Left kidney (tissue), 1 donor: ENCODE measurements at regions not wholly inside any gene's neighbourhood (a gene's known extent, or its start where the extent isn't known, plus 50 kb on each side); places are given as distances from the start of the nearest gene placed in this dataset.
"Not testable (repeated sequence)": the region's sequence is repeated elsewhere in the genome, so short reads cannot be mapped to it uniquely, and the experiment has no call there.

ENCODE experiments used
- DNase-seq: peaks from one replicate; pipeline ENCODE4 v3.0.0-alpha.2; 2013

DNA sequence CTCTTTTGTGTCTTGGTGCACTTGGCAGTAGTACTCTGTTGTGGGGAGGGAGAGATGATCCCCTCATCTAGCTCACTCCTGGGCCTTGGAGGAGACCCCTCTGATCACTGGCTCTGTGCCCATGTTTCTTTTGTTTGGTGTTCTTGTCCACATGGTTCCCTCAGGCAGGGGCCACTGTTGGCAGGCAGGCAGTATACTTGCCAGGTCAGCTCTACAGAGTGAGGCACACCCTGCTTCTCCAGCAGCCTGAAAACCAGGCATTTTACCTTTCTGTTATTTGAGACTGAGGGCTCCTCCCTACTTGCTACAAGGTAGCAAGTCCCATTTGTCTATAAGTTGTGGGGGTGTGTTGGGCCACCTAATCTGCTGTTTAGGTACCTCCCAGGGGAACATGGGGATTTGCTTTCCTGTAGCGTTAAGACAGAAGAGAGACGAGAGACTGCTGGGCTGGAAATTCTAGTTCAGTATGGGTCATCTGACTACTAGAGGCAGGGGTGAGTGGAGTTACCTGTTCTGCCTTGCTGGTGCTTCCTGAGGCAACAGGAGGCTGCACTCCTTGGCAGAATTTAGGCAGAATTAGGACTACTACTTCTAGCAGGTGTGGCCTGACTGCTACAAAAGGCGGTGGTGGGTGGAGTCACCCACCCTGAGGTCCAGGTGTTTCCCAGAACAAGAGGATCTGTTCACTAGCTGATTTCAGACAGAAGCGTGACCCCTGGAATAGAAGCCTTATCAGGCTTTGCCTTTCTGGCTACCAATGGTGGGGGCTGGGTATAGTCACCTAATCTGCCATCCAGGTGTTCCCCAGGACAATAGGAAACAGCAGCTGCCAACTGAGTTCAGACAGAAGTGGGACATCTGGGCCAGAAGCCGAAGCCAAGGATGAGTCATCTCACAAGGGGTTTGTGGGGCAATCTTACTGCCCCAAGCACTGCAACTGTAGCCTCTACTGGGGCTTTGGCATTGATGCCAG, 843.0 kb upstream of the ATXN8OS start:
- DNase-seq, result no peak

DNA sequence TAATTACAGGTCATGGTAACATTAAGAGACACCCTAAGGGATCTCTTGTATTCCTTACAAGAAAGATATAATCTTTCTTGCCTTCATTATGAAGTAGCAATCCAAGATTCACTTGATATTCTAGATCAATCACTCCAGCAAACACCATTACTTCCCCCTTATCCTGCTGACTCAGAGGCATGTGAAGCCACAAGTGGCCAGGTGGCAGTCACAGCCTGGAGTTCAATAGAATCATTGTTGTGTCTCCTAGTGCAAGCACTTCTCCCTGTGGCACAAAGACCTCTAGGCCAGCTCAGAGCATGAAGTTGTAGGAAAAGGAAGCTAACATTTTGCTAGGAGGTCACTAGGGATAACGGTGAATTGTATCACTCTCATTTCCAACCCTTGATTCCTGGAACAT, 864.3 kb upstream of the ATXN8OS start:
- no peak for DNase-seq

DNA sequence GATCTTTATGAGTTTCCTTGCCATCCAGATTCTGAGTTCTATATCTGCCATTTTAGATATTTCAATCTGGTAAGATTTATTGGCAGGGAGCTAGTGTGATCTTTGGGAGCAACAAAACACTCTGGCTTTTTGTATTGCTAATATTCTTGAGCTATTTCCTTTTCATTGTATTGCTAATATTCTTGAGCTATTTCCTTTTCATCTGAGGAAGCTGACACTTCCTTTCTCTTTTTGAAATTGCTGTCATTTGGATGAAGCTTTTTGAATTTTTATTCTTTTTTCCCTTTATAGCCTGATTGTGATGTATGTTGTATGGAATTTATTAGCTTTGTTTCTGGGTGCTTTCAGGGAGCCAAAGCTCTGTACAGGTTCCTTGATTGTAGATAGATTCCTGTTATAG, 873.5 kb upstream of the ATXN8OS start:
- DNase-seq, result no peak

DNA sequence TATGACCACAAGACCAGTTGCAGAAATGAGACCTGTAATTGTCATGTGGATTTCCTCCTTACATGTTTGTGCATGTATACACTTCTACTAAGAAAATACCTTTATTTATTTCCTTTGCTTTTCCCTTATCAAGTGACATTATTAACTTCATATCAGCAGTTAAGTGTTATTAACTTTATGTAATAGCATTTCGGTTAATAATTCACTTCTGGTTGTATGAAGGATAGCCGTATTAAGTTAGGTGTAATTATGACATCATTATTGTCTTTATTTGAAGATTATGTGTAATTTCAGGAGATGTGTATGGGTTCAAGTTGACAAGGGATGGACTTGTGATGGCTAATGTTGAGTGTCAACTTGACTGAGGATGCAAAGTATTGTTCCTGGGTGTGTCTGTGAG, 881.2 kb upstream of the ATXN8OS start:
- DNase-seq, result no peak

DNA sequence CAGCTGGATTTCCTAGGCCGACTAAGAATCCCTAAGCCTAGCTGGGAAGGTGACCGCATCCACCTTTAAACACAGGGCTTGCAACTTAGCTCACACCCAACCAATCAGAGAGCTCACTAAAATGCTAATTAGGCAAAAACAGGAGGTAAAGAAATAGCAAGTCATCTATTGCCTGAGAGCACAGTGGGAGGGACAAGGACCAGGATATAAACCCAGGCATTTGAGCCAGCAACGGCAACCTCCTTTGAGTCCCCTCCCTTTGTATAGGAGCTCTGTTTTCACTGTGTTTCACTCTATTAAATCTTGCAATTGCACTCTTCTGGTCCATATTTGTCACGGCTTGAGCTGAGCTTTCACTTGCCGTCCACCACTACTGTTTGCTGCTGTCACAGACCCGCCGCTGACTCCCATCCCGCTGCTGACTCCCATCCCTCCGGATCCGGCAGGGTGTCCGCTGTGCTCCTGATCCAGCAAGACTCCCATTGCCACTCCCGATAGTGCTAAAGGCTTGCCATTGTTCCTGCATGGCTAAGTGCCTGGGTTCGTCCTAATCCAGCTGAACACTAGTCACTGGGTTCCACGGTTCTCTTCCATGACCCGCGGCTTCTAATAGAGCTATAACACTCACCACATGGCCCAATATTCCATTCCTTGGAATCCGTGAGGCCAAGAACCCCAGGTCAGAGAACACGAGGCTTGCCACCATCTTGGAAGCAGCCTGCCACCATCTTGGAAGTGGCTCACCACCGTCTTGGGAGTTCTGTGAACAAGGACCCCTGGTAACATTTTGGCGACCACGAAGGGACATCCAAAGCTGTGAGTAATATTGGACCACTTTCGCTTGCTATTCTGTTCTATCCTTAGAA, 885.8 kb upstream of the ATXN8OS start:
- not testable (repeated sequence) for DNase-seq

DNA sequence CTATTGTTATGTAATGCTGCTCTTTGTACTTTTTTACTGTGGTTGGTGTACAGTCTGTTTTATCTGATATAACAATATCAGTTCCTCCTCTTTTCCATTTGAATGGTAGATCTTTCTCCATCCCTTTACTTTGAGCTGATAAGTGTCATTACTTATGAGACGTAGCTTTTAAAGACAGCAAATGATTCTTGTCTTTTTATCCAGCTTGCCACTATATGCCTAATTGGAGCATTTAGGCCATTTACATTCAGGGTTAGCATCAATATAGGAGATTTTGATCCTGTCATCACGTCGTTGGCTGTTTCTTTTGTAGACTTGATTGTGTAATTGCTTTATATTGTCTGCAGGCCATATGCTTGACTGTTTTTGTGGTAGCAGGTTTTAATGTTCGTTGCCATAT, 894.2 kb upstream of the ATXN8OS start:
- DNase-seq, result no peak

DNA sequence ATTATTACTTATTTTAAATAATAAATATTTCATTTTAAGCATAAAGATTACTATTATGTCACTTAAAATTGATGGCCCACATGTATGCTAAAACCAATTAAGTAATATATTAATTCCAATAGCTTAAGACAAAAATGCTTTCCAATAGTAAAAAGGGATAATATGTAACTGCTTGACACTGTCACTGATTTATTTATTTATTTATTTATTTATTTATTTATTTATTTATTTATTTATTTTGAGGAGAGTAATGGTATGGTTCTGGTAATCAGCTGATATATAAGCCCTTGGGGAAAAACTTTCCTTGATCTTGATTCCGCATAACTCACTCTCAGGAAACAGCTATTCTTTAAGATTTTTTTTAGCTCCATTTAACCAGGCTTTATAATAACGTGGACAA, 903.0 kb upstream of the ATXN8OS start:
- no peak for DNase-seq

DNA sequence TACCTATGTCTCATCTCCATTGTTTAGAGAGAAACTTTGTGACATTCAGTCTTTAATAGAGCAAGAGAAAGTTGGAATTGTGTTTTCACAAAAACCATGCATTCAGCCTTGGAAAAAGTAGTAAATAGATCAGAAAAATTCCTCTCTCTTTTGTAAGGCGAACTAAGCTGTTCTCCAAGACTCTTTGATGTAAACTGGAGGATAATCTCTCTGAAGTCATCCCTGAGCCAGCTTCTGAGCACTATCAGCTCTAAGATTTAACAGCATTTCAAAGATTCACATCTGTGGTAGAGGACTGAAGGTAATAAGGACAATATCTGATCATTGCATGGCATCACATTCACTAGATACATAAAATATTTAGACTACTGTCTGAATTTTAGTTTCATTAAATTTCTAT, 904.6 kb upstream of the ATXN8OS start:
- DNase-seq, result no peak

DNA sequence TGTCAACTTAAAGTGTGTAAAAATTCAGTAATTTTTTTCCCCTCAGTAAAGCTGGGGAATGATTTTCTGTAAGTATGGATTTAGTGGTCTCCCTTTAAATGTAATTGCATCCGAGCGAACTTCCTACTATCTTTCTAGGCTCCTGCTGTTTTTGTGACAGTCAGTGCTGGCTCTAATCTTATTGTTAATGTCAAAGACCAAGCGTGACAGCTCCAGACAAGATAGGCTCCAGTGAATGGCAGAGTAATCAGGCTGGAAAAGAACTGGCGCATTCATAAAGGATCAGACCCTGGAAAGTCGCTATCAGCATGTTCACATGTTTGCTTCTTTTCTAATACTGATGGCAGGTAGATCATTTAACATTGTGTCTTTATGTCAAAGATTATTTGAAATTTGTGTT, 908.0 kb upstream of the ATXN8OS start:
- DNase-seq, result no peak

DNA sequence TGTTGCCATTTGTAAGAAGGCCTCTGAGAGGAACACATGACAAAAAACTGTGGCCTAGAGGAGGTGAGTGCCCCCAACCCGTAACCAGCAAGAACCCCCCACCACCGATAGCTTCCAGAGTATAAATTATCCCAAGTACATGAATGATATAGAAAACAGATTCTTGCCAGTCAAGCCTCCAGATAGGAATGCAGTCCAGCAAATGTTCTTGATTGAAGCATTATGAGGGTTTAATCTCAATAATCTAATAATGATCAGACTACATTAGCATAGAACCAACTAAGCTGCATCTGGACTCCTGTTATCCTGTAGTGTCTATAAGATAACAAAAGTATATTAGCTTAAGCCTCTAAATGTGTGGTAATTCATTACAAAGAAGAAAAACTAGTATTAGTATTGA, 908.9 kb upstream of the ATXN8OS start:
- DNase-seq, result no peak

DNA sequence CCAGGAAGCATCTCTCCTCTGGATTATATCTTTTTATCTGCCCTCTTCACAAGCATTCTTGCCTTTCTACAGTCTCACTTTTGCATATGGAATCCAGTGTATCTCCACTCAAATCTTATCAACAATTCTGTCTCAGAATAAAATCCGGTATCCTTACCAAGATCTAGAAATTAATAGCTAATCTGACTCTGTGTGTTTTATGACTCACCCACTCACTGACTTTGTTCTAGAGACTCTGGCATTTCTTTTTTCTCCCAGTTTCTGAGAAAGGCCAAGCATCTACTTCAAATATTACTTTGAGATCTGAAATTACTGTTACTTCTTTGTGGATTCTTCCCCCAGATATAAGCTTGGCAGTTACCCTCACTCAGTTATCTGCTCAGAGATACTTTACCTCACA, 913.5 kb upstream of the ATXN8OS start:
- no peak for DNase-seq

DNA sequence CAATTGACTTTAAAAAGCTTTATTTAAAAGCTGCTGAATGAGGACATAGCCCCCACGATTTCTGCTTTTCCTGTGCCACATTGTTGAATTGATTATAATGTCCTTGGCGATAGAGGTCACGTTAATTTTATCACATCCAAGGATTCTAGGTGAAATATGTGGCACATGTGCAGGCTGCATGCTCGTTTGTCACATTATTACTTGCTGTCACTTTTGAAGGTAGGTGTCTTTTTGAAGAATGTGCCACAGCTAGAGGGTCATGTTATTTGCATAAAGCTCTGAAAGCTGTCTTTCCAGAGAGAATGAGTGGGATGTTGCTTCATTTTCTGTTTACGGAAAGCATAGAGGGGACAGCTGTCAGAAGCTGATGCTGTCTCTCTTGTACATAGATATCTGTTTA, 927.6 kb upstream of the ATXN8OS start:
- no peak for DNase-seq

DNA sequence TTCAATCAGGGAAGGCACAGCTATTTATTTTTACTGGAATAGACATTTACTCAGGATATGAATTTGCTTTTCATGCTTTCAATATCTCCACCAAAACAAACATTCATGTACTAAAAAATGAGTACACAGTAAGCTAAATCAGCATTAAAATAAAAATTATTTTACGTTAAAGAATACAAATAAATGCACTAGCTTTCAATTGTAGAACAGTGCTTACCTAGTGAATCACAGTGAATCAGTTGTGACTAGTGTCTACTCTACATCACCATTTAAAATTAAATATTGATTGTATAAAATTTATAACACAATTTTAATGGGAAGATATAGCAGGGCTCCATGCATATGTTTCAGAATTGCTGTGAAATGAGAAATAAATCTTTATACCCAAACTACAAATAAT, 929.6 kb upstream of the ATXN8OS start:
- no peak for DNase-seq

DNA sequence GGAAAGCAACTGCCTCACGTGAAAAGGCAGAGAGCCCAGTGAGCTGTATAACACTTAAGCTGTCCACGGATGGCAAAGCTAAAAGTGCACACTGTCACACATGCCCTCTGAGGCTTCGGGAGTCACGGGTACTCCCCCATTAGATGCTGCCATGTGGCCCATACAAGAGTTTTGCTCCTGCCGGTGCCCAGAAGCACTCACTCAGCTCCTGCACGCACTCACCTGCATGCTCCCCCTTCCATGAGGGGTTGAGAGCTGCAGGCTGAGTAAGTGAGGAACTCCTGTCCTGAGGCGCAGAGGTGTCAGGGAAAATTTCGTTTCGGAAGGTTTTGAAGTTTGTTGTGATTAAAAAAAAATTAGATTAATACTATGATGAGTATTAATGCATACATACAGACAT, 939.2 kb upstream of the ATXN8OS start:
- DNase-seq, result no peak

DNA sequence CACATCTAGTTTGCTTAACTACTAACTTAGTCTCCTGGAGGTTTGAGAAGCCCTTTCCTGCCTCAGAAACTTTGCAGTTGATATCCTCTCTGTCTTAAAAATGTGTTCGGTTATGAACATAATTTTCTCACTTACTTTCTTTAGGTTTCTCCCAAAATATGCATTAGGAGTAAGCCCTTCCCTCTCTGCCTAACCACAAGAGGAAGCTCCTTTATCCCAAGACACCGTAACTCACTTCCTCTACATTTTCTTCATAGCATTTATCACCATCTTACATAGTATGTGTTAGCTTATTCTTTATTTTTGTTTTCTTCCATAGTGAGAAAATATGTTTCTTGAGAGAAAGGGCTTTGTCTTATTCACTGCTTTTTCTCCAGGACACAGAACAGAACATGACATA, 952.5 kb upstream of the ATXN8OS start:
- no peak for DNase-seq

DNA sequence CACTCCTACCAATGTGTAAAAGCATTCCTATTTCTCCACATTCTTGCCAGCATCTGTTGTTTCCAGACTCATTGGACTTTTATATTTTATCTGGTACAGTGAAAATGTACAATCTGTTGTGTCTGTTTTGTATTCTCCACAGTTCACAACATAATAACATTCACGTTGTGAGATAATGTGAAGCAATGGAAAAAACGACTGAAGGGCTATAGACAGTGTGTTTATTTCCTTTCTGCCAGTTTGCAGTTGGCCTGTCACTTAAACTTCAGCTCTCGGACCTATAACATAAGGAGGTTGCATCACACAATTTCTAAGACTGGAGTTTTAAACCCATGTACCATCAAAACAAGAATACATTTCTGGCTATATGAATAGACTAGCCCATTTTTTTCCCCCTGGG, 965.5 kb upstream of the ATXN8OS start:
- DNase-seq, result no peak

DNA sequence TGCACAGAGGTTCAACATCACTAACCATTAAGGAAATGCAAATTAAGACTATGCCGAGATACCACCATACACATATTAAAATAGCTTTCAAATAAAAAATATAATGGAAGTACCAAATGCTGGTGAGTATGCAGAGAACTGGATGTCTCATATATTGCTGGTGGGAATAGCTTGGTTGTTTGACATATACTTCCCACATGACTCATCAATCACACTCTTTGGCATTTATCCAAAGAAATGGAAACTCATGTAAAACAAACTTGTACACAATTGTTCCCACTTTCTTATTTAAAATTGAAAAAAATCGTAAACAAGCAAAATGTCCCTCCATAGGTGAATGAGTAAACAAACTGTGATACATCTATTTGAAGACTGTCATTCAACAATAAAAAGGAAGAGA, 982.6 kb upstream of the ATXN8OS start:
- no peak for DNase-seq

DNA sequence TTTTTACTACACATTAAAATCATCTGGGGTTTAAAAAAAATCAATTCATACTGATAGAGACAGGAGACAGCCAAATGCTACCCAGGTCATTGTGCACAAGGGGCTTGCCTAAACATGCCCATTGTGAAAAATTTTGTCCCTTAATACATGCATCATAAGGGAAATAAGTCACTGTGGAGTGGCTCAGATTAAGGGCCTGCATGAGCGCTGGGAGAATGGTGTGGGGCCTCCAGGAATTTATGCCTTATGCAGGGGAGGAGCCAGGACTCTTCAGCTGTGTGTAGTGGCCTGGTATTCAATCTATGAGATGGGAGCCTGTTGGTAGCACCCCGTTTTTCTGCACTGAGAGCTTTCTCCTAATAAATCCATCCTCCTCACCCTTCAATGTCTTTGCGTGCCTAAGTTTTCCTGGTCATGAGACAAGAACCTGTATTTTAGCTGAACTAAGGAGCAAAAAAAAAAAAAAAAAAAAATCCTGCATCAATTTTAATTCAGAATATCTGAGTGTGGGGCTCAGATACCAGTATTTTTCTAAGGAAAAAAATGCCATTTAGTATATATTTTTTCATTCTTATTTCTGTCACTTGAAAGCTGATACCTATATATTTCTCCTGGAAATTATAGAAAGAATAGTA, 997.6 kb upstream of the ATXN8OS start:
- no peak for DNase-seq

DNA sequence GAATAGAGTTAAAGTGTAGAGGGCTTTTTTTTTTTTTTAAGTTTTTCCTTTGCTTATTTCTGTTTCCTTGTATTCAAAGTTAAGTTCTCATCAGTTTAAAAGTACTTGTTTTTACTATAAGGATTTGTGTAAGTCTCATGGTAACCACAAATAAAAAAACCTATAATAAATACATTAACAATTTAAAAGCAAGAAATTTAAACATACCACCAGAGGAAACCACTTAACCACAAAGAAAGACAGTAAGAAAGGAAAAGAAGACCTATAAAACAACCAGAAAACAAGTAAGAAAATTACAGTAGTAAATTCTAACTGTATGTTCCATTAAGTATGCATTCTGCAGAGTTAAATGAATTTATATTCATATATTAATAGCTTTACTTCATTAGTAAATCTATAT, 999.1 kb upstream of the ATXN8OS start:
- DNase-seq, result no peak

DNA sequence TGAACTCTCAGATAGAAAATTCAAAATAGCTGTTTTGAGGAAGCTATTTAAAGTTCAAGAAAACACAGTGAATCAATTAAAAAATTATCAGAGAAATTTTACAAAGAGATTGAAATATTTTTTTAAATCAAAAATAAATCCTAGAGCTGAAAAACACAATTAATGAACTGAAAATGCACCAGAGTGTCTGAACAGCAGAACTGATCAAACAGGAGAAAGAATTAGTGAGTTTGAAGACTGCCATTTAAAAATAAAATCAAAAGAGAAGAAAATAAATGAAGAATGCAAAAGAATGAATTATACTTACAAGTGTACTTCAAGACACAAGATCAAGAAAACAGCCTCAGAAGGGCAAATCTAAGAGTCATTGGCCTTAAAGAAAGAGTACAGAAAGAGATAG, 1000.2 kb upstream of the ATXN8OS start:
- no peak for DNase-seq

DNA sequence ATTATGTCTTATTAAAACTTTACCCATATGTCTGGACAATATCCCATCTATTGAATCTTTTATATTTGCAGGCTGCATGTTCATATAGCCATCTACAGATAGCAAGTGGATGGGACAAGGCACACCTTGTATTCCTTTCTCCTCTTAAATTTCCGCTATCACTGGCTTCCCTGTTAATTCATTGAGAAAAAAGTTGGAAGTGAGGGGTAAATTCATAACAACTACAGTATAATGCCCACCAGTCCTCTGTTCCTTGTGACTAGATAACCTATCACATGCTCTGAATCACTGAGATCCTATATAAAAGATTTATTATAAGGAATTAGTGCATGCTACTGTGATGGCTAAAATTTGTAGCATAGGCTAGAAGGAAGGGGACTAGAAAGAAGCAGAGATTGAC, 1005.8 kb upstream of the ATXN8OS start:
- no peak for DNase-seq

DNA sequence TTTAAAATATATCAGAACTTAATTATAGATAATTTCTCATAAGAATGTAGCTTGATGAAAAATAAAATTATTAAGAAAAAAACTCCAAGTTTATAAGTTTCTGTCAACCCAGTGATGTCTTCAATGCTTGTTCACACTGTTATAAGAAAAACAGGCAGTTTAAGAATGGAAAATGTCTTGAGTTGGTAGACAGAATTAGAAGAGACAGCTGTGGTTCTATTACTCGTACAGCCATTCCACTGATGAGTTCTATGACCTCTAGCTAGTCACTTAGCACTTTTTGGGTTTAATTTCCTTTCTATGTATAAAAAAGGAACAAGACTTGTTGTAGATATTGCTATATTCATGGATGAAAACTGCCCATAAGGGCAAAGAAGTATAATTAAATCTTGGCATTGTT, 1013.1 kb upstream of the ATXN8OS start:
- no peak for DNase-seq
